ENCODE measurements at regions not wholly inside any gene's neighbourhood (a gene's known extent, or its start where the extent isn't known, plus 50 kb on each side); places are given as distances from the start of the nearest gene placed in this dataset.
"Not testable (repeated sequence)": the region's sequence is repeated elsewhere in the genome, so short reads cannot be mapped to it uniquely, and the experiment has no call there.

DNA sequence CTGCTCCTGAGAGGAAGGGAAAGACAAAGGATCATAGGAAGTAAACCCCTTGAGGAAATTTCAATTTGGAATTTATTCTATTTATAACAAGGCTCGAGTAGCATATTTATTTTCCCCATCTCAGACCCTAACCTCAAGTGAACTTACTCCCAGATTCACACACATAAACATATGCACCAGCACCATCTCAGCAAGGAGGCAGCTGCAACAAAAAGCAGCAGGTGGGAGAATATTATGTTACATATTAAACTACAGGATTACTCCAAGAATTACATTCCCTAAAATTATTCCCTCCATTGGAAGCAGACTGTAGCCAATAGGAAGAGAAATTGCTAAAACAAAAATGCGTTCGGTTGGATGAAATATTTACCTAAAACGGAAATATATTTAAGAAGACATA, 108.4 kb upstream of the PRSS3 start:
- in situ Hi-C loops (cut with HindIII; ENCODE audit: low pct_unique_long_range_greater_than_20kb, low sequenced_read_pairs) = no loop called here
- DNase-seq (ENCODE audit: low read depth) = no peak

DNA sequence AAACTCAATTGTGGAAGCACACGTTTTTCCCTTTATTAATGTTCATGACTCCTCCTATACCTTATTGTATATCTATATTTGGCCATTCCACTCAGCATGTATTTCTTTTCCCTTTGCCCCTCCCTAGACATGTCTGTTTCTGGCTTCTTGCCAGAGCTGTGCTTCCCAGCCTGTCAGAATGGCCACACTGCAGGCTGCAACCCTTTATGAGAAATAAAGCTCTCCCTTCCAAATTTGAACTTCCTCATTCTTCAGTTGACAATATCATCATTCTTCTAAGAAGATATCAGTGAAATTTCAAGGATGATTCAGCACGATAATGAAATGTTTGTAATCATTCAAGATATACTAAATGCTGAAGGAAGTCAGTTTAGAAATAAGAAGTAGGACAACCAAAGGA, 107.6 kb upstream of the PRSS3 start:
- in situ Hi-C loops (cut with HindIII; ENCODE audit: low pct_unique_long_range_greater_than_20kb, low sequenced_read_pairs) = no loop called here

GRCh38 chr9:33690143-33690933, 105.0 kb upstream of the PRSS3 start:
- no peak for DNase-seq (ENCODE audit: low read depth)
- in situ Hi-C loops (cut with HindIII; ENCODE audit: low pct_unique_long_range_greater_than_20kb, low sequenced_read_pairs) = no loop called here

More for the DNA sequence above, 107.6 kb upstream of the PRSS3 start:
- peak; percentile 27 for DNase-seq (ENCODE audit: low read depth)

DNA sequence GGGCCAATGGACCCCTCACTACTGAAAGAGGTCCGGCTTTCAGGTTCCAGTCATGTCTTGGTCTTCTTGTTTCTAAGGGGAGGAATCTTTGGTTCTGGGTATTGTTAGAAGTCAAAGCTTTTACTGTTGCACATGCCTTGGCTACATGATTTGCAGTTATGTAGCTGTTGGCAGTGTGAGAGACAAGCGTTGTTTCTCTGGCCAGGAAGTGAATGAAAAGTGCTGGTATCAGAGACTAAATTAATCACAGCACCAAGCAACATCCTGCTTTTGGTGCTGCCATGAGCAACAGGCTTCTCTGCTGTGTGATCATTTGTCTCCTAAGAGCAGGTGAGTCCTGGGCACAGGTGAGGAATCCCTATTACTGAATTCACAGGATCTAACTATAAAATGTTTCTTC, 100.1 kb upstream of the PRSS3 start:
- DNase-seq (ENCODE audit: low read depth) = no peak
- in situ Hi-C loops (cut with HindIII; ENCODE audit: low pct_unique_long_range_greater_than_20kb, low sequenced_read_pairs) = no loop called here

GRCh38 chr9:33695856-33696255, 99.5 kb upstream of the PRSS3 start:
- no peak for DNase-seq (ENCODE audit: low read depth)
- in situ Hi-C loops (cut with HindIII; ENCODE audit: low pct_unique_long_range_greater_than_20kb, low sequenced_read_pairs) = no loop called here

GRCh38 chr9:33697171-33697570, 98.2 kb upstream of the PRSS3 start:
- no peak for DNase-seq (ENCODE audit: low read depth)
- in situ Hi-C loops (cut with HindIII; ENCODE audit: low pct_unique_long_range_greater_than_20kb, low sequenced_read_pairs) = no loop called here

GRCh38 chr9:33698267-33698666, 97.1 kb upstream of the PRSS3 start:
- in situ Hi-C loops (cut with HindIII; ENCODE audit: low pct_unique_long_range_greater_than_20kb, low sequenced_read_pairs) = no loop called here
- no peak for DNase-seq (ENCODE audit: low read depth)

- in situ Hi-C loops (cut with HindIII; ENCODE audit: low pct_unique_long_range_greater_than_20kb, low sequenced_read_pairs); DNase-seq (ENCODE audit: low read depth): not testable (repeated sequence)
Observed at GRCh38 chr9:33700940-33701339, 94.4 kb upstream of the PRSS3 start.

DNA sequence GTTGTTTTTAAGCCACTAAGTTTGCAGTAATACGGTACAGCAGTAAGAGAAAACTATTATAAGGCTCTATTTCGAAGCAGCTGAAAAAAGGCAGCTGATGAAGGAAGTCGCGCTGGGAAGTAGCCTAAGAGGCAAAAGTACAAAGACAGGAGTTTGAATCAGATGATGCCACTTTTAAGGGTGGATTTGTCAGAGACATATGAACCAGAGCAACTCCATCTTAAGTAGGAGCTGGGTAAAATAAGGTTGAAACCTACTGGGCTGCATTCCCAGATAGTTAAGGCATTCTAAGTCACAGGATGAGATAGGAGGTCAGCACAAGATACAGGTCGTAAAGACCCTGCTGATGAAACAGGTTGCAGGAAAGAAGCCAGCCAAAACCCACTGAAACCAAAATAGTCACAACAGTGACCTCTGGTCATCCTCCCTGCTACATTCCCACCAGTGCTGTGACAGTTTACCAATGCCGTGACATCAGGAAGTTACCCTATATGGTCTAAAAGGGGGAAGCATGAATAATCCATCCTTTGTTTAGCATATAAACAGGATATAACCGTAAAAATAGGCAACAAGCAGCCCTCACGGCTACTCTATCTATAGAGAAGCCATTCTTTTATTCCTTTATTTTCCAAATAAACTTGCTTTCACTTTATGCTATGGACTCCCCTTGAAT, 91.8 kb upstream of the PRSS3 start:
- in situ Hi-C loops (cut with HindIII; ENCODE audit: low pct_unique_long_range_greater_than_20kb, low sequenced_read_pairs) = no loop called here
- DNase-seq (ENCODE audit: low read depth) = no peak

GRCh38 chr9:33705440-33705839, 89.9 kb upstream of the PRSS3 start:
- in situ Hi-C loops (cut with HindIII; ENCODE audit: low pct_unique_long_range_greater_than_20kb, low sequenced_read_pairs); DNase-seq (ENCODE audit: low read depth): not testable (repeated sequence)

GRCh38 chr9:33708441-33708840, 86.9 kb upstream of the PRSS3 start:
- DNase-seq (ENCODE audit: low read depth) = no peak
- in situ Hi-C loops (cut with HindIII; ENCODE audit: low pct_unique_long_range_greater_than_20kb, low sequenced_read_pairs) = no loop called here

GRCh38 chr9:33709269-33709668, 86.1 kb upstream of the PRSS3 start:
- in situ Hi-C loops (cut with HindIII; ENCODE audit: low pct_unique_long_range_greater_than_20kb, low sequenced_read_pairs) = no loop called here

DNA sequence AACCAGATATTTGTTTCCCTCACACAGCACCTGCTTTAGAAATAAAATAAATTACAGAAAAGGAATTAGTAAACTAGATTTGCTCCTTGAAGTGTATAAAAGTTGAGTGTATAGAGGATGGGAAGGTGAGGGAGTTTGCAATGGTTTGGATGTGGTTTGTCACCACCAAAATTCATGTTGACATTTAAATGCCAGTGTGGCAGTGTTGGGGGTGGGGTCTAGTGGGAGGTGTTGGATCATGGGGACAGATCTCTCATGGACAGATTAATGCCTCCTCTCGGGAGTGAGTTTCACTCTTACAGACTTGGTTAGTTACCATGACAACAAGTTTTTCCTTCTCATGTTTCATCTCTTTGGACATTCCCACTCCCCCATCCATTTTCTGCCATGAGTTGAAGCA, 83.9 kb upstream of the PRSS3 start:
- in situ Hi-C loops (cut with HindIII; ENCODE audit: low pct_unique_long_range_greater_than_20kb, low sequenced_read_pairs); DNase-seq (ENCODE audit: low read depth): not testable (repeated sequence)

More at GRCh38 chr9:33709269-33709668, 86.1 kb upstream of the PRSS3 start:
- DNase-seq (ENCODE audit: low read depth) = no peak

GRCh38 chr9:33714989-33715388, 80.4 kb upstream of the PRSS3 start:
- in situ Hi-C loops (cut with HindIII; ENCODE audit: low pct_unique_long_range_greater_than_20kb, low sequenced_read_pairs) = no loop called here
- no peak for DNase-seq (ENCODE audit: low read depth)

GRCh38 chr9:33718987-33719386, 76.4 kb upstream of the PRSS3 start:
- DNase-seq (ENCODE audit: low read depth) = no peak
- in situ Hi-C loops (cut with HindIII; ENCODE audit: low pct_unique_long_range_greater_than_20kb, low sequenced_read_pairs) = no loop called here

DNA sequence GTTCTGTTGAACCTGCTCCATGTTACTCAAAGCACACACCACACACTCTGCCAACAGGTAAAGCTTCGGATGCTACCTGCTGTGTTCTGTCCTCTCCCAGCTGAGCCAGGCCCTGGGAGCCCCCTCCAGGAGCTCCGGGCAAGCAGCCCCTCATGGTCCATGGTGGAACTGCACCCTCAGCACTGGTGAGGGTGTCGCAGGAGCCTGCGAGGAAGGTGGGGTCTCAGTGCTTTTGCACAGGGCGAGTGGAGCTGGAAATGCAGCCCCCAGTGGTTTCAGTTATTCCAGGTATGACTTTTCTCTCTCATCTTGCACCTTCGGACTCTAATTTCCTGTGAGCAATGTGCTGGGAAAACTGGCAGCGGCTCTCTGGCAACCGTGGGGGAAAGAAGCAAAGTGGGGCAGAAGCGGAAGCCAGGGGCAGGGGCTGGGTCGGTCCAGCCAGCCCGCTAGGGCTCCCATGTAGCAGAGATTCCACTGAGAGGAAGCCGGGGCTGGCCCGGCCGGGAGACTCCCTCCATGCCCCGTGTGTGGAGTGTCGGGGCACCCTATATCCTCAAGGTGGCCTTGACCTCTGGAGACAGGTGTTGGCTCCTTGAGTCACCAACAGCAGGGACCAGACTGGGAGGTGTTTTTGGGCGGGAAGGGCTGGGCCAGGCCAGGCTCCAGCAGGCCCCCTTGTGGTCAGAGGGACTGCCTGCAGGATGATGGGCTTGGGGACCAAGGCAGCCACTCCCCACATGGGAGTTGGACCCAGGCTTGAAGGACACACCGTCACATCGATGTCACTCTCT, 75.6 kb upstream of the PRSS3 start:
- DNase-seq (ENCODE audit: low read depth) = no peak
- in situ Hi-C loops (cut with HindIII; ENCODE audit: low pct_unique_long_range_greater_than_20kb, low sequenced_read_pairs) = no loop called here

DNA sequence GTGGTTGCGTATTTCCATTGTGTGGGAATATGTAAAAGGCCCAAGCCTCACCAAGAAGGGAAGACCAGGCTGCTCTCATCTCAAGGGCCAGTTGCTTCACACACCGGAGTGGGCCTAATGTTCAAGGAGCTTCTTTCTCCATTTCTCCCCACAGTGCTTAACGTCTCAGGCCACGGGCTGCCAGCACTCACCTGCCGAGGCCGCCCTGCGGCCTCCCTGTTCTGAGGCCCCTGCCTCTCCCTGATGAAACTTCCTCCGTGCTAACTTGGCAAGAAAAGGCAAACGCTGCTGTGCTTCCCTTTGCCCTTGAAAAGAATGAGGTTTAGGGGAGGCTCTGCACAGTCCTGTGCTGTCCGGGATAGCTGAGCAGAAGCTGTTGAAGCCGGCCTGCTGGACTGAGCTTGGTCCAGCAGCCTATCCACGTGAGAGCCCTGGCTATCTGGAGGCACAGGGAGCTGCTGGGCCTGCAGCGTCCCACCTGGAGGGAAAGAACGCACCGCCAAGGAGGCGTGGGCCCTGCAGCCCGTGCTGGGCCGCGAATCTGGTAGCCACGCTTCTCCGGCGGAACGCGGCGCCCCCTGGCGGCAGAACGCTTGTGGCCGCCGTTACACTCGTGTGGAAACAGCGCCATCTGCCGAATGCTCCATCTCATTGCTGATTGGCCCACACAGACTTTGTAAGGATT, 73.5 kb upstream of the PRSS3 start:
- peak; percentile 57 for DNase-seq (ENCODE audit: low read depth)
- in situ Hi-C loops (cut with HindIII; ENCODE audit: low pct_unique_long_range_greater_than_20kb, low sequenced_read_pairs) = no loop called here

- no peak for DNase-seq (ENCODE audit: low read depth)
- in situ Hi-C loops (cut with HindIII; ENCODE audit: low pct_unique_long_range_greater_than_20kb, low sequenced_read_pairs) = no loop called here
Observed at GRCh38 chr9:33722359-33722675, 73.0 kb upstream of the PRSS3 start.

DNA sequence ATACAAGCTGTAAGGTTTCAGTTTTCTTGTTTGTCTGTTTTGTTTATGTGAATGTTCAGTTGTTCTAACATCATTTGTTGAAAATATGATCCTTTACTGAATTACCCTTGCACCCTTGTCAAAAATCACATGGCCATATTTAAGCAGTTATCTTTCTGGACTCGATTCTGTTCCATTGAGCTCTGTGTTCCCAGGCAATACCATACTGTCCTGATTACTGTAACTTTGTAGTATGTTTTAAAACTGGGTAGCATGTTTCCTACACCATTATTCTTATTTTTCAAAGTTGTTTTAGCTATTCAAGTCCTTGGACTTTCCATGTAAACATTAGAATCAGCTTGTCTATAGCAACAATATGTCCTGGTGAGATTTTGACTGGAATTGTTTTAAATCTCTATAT, 66.7 kb upstream of the PRSS3 start:
- in situ Hi-C loops (cut with HindIII; ENCODE audit: low pct_unique_long_range_greater_than_20kb, low sequenced_read_pairs) = no loop called here
- no peak for DNase-seq (ENCODE audit: low read depth)

Measured in Caki2 (cell line).